AML-193 (cell line): ENCODE measurements at regions not wholly inside any gene's neighbourhood (a gene's known extent, or its start where the extent isn't known, plus 50 kb on each side); places are given as distances from the start of the nearest gene placed in this dataset.
"Not testable (repeated sequence)": the region's sequence is repeated elsewhere in the genome, so short reads cannot be mapped to it uniquely, and the experiment has no call there.

Experiments
- DNase-seq, 2 experiments: peaks; one replicate each; lab custom pipeline; 2025; lab: John Stamatoyannopoulos, UW

DNA sequence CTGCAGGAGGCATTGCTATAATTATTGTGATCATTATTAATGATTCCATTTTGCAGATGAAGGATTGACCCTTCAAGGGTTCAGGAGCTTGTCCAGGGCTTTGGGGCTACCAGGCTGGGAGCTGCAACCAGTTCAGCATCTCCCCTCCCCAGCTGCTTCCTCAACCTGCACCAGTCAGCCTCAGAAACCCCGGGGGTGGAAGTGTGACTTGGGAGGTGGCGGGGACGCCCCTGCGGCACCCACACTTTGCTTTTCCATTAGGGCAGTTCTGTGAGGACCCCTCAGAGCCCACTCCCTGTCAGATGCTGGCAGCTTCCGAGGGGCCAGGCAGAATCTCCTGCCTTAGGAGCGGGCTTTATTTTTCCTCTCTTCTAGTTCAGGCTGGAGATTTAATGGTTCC, 85.6 kb downstream of the OLFM1 start:
- DNase-seq: no peak

DNA sequence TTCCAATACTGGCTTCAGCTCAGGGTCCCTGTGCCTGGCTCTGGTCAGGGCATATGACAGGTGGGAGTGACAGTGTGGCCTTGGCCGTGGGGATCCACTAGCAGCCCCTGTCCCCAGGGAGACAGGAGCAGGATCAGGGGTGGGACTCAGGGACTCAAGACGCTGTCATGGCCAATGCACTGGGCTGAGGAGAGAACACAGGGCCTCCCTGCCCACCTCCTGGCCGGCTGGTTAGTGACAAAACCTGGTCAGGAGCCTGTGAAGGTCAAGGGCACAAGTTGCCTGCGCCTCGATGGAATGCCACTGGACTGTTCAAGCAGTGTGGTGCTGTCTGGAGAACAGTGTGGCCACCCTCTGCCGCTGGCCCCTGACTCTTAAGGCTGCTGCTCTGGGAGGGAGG, 86.8 kb downstream of the OLFM1 start:
- no peak for DNase-seq

DNA sequence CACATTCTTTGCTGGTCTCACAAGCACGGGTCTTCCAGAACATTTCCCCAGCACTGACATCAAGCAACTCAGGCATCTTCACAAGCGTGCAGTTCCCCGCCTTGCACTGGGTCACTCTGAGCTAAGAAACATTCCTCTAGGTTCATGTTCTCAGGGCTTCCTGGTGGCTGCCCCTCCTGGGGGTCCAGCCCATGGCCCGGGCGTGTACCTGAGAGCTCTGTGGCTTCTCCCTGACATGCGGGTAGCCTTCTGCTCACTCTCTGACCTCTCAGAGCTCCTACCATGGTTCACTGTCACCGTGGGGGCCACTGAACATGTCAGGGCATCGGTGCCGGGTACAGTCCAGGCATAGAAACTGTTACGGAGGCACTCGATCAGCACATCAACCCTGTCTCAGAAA, 87.5 kb downstream of the OLFM1 start:
- DNase-seq: no peak

DNA sequence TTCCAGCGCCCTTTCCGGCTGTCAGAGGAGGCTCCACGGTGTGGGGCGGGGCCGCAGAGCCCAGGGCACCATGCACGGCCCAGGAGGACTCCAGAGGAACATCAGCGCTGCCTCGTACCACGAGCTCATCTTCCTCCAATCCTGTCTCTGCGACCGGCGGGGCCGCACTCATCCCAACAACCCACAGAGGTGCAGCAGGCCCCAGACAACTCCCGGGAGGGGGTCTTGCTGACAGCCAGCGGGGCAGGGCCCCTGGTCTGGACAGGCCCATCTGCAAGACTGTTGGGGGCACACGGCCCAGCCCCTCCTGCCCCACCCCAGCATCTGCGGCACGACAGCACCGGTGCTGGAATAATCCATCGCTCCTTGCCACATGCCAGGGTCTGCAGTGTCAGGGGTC, 88.8 kb downstream of the OLFM1 start:
- DNase-seq: no peak

DNA sequence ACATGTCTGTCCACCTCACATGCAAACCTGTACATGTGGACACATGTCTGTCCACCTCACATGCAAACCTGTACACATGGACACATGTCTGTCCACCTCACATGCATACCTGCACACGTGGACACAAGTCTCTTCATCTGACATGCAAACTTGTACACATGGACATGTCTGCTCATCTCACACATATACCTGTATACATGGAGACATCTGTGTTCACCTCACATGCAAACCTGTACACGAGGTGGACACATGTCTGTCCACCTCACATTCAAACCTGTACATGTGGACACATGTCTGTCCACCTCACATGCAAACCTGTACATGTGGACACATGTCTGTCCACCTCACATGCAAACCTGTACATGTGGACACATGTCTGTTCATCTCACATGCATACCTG, 90.1 kb downstream of the OLFM1 start:
- not testable (repeated sequence) for DNase-seq

DNA sequence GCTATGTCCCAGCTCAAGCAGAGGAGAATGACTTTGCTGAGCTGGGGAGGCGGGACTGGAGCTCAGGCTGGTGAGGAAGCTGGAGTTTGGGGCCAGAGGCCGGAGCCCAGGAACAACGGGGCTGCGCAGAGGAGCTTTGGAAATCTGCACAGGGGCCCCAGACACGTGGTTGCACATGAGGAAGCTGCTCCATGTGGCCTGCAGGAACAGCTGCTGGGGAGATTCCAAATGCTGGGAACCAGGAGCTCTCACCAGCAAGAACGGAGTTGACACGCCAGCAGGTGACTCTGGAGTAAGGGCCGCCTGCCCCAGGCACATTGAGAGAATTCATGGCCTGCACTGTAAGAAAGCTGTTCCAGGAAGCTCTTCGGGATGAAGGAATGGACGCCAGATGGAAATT, 91.0 kb downstream of the OLFM1 start:
- no peak for DNase-seq

DNA sequence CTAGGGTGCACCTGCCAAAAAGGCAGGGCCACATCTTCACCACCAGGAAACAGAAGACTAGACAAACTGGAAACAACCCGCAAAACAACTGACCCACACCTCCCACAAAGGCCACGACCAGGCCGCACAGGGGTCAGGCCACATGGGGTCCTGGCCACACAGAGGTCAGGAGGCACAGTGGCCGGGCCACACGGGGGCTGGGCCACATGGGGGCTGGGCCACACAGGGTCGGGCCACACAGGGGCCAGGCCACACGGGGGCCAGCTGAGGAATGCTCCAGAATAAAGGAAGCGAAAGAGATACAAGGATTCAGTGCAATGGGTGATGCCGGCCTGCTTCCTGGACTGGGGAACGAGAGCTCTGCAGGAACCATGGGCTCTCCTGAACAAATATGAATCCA, 91.6 kb downstream of the OLFM1 start:
- DNase-seq: no peak

DNA sequence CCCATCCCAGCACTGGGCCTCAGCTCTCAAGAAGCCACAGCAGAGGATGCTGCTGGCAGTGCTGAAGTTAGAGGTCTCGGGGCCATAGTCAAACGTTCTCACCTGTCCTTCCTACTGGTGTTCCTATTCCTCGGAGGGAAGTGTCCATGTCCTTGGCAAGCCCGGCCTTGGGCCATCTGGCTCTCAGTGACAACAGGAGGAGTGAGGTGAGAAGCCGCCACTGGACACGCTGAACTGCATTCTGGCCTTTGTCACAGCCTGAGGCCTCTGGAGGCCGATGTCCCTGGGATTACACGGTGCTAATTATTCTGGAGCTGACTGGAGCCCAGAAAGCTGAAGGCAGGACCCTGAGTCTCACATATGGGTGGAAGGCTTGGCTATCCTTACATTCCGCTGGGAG, 92.5 kb downstream of the OLFM1 start:
- DNase-seq: no peak

DNA sequence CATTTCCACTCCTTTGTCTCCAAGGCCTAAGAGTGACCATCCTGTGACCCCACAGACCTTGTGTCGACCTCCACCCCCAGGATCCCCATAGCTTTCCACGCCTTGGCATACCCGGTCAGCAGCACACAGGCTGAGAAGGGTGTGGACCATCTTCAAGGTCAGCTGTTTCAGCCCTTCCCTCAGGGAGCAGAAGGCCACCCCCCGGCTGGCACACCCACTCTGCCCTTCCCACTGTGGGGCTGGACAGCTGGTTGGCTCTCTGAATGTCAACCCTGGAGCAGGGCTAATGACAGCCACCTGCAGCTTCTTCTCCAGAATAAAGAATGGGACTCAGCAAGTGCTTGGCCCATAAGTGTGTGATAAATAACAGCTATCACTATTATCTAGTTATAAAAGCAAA, 93.1 kb downstream of the OLFM1 start:
- no peak for DNase-seq

DNA sequence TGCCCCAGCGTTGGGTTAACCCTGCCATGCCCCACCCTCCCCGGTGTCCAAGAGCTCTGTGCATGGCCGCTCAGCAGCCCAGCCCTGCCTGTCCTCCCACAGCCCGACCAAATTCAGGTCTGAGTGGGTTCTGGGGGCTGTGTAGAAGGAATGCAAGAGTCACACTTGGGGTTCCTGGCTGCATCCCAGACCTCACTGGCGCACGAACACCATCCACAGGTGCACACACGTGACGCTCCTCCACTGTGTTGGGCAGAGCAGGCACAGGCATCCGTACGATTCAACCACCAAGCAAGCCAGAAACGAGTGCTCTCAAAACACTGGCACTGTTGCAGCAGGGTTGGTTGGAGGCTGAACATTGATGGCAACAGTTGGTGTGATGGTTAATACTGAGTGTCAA, 93.9 kb downstream of the OLFM1 start:
- no peak for DNase-seq

DNA sequence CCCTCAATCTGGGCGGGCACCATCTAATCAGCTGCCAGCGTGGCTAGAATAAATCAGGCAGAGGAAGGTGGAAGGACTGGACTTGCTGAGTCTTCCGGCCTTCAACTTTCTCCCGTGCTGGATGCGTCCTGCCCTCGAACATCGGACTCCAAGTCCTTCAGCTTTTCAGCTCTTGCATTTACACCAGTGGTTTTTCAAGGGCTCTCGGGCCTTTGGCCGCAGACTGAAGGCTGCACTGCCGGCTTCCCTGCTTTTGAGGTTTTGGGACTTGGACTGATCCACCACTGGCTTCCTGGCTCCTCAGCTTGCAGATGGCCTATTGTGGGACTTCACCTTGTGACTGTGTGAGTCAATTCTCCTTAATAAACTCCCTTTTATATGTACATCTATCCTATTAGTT, 94.4 kb downstream of the OLFM1 start:
- DNase-seq: not testable (repeated sequence)

DNA sequence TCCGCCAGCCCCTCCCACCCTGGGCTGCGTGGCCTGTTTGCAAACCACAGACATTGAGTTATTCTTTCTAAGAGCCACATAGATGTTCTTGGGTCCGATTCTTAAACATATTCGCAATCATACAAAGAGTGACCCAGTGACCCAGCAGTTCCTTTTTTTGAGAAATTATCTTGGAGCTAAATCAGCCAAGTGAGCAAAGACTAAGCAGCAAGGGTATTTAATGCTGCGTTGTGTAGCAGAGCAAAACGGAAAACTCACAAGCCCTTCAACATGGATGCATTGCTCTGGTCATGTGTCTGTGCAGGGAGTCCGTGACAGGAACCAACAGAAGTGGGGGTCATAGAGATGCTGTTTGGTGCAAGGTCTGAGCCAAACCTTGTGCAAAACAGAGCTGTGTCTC, 95.6 kb downstream of the OLFM1 start:
- DNase-seq: no peak

DNA sequence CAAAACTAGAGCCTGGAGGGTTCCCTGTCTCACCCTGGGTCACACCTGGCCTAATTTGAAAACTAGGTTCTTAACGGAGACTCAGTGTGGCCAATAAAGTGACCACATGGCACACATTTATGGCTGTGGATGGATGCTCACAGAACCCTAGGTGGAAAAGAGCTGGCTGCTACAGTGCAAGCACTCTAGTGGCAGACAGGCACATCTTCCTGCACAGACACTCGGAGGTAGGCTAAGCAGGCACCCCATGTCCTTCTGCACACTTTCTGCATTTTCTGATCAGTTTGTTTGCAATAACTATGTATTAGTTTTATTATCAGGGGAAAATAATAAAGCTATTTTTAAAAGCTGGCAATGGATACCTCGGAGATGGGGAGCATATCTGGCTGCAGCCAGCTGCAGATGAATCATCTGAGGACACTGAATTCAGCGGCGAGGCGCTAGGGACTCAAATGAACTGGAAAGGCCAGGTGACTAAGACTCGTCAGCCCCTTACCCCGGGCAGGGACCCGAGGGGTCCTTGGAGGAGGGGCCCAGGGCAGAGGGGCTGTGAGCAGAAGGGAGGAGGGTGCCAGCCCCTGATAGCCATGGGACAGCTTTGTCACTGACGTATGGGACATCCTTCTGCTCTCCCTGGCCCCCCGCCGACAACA, 96.2 kb downstream of the OLFM1 start:
- DNase-seq: no peak

DNA sequence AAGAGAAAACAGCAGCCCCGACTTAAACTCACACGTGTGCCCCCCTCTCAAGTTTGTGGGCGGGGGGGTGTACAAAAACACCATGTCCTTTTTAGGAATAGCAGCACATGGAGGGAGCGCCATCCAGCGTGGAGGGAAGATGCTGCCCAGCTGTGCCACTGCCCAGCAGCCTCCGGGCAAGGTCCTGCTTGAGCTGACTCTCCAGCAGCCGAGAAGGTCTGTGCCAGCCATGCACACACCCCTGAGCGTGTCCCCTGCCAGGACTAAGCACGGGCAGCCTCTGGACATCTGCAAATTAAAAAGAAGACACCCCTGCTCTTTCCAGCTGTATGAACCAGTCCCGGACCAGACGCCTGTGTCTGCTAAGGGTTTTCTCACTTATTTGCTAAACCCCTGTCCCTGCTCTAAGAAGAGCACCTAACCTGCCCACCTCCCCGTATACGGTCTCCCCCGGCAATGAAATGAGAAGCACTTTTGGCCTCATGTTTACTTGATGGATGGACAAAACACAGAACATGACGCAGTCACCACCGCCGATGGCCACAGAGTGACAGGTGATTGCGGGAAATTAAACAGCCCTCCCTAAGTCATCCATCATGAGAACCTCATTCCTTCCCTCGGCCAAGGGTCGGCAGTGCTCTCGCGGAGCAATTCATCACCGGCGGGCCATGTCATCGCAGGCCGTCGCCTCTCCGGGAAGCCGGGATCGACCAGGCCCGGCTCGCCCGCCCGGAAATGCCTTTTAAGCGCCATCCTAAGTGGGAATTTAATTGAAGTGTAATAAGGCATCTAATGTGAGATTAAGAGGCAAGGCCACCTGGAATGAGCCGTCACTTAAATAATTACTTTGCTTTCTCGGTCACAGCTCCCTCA, 96.9 kb downstream of the OLFM1 start:
- DNase-seq: no peak

DNA sequence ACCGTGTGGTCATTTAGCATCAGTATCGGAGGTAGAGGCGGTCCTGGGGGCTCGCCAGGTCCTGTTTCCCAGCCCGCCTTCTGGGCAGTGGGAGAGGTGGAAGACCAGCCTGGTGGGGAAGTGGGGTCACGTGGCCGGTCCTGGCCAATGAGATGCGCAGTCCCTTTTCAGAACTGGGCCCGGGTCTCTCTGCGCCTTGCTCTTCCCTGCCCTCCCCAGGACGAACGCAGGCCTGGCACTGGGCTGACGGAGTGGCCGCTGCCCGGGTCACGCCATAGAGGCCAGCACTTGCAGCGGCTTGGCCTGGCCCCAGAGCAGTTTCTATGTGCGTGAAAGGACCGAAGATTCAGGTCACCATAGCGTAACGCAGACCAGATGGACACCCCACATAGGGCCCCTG, 97.6 kb downstream of the OLFM1 start:
- no peak for DNase-seq

DNA sequence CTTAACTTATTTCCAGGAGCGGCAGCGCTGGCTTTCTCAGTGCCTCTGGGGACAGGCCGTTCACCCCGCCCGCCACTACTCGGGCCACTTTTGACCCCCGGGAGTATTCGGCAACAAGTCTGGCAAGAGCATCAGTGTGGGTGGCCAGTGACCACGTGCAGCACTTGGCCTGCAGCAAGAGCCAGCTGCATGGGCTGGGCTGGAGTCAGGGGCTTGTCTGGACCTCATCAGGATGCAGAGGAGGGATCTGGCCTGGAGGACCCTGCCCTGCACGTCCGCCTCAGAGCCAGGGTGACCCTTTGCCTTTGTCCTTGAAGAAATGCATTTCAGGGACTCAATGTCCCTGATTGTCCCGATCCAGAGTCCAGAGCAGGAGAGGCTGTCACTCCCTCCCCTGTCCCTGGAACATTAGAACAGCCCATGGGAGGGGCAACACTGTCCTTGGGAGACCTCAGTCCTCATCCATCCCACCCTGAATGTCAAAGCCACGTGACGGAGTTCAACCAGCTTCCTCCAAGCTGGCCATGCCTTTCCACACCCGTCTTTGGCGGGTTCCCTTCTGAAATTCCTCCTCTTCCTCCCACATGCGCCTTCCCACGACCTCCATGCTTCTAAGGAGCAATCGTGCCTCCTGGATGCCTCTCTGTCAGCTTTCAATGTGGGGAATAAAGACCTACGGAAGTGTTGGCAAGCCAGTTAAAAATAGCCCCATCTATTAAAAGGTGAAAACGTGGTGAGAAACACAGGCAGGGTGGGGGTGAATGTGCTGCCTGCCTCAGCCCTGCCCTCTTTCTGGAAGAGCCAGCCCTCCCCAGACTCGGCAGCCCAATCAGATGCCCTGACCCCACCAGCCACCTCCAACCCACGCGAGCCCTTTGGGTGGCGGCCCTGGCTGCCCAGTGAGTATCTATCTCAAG, 99.0 kb downstream of the OLFM1 start:
- no peak for DNase-seq

DNA sequence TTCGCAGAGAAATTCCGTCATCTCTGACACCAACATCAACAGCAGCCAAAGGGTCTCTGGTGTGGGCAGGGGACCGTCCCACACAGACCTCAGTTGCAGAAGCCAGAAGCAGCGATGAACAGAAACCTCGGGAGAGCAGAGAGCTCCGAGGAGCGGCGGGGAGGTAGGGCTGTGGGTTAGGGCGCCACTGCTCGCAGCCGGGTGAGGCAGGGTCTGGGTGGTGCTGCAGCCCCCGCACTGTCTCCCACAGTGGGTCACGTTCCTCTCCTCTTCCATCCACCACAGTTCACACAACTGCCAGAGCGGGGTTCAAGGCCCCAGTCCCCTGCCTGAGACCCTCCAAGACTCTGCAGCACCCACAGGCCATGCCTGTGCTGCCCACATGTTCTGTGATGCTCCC, 99.9 kb downstream of the OLFM1 start:
- DNase-seq: no peak

DNA sequence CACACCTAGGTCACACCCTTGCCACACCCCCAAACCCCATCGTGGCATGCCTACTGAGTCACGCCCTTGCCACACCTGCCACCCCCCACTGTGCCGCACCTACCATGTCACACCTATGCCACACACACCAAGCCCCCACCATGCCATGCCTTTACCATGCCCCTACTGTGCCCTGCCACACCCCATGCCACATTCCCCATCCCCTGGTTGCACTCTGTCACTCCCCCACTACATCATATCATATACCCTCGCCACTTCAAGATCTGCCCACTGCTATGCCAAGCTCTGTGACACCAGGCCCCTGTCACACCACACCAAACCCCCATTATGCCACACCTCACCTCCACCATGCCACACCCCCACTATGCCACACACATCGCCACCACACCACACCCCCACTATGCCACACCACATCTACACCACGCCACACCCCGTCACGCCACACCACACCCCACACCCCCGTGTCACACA, 101.2 kb downstream of the OLFM1 start:
- DNase-seq: no peak

DNA sequence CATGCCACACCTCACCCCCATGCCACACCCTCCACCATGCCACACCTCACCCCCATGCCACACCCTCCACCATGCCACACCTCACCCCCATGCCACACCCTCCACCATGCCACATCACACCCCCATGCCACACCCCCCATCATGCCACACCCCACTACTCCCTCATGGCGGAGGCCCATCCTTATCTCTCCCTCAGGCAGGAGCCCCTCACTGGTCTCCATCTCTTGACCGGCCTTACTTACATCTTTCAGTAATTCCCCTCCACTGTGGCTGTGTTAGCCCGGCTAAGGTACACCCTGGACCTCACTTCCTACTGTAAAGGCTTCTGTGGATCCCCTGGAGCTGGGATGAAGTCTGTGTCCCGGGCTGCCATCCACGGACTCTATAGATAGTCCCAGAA, 102.0 kb downstream of the OLFM1 start:
- DNase-seq: no peak

DNA sequence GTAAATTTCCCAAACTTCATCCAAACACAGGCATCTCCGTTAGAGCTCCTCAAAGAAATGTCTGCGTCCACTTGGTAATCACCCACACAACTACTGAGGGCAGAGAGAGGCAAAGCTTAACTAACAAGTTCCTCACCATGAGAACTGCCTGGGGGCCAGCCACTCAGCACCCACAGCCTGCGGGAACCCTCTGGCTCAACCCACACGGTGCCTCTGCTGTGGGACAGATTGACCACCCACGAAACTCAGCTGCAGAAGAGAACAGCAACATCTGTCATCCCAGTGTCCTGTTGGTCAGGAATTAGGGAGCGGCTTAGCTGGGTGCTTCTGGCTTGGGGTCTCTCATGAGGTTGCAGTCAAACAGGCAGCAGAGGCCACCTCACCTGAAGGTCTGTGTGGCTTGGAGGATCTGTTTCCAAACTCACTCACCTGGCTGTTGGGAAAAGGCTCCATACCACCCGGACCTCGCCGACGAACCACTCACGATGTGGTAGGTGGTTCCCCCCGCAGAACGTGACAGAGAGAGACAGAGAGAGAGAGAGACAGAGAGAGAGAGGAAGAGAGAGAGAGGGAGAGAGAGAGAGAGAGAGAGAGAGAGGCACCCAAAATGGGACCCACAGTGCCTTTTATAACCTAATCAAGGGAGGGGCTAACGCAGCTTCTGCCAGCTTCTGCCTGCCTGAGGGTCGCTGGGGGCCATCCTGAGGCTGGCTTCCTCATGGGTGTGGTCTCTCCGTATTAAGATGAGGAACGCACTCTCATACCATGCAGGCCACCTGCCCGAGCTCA, 103.5 kb downstream of the OLFM1 start:
- no peak for DNase-seq

DNA sequence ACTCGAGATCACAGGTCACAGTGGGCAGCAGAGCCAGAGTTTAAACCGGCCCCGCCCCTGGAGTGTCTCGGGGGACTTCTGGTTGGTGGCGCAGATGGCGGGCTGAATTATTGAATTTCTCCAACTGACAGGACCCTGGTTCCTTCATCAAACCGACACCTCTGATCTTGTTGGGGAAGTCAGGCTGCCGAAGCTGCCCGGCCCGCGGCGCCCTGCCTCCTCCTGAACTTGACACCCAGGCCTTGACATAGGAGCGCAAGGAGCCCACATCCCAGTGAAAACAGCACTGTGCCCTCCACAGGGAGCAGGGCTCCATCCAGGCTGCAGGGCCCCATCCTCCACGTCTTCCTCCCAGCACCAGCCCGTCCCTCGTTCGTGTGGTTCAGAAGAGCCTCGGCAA, 105.2 kb downstream of the OLFM1 start:
- DNase-seq: no peak

DNA sequence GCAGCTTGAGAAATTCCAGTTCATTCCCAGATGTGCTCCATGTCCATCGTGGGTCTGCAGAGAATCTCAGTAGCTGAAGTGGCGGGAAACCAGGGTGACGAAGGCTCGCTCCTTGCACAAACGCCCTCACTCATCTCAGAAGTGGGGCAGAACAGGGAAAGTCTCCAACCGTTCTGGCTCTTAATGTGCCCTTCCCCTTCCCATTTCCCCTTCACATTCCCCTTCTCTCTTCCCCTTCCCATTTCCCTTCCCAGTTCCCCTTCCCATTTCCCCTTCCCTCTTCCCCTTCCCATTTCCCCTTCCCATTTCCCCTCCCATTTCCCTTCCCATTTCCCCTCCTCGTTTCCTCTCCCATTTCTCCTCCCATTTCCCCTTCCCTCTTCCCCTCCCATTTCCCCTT, 108.5 kb downstream of the OLFM1 start:
- not testable (repeated sequence) for DNase-seq
